ENCODE measurements at regions not wholly inside any gene's neighbourhood (a gene's known extent, or its start where the extent isn't known, plus 50 kb on each side); places are given as distances from the start of the nearest gene placed in this dataset.

DNA sequence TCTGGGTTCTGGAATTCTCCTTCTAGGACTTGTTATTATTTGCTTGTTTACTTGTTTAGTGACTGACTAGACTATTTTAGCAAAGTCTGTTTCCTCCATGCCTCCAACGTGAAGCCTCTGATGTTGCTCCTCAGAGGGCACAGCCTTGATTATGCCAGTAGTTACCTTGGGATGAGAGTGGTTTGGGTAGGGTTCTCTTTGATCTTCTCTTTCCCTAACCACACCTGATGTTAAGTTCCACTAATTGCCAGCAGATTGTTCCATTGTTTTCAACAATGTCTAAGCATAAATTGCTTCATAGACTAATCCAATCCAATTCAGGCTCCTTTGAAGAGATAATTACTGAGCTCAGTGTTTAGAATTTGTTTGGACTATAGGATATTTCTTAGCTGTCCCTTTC lies 352.7 kb upstream of the DIPK2B start:
- dilution Hi-C loops (cut with HindIII; ENCODE audit: low sequenced_read_pairs, unreplicated experiment) (no loop called here), in situ Hi-C loops (cut with MboI; ENCODE audit: low sequenced_read_pairs) (no loop called here), intact Hi-C loops (cut with micrococcal nuclease) (no loop called here)
- BruUV-seq (replicated peaks): no TSS peak
- H2AK9ac ChIP-seq (replicated peaks; ENCODE audit: low read depth, low read length, poor library complexity): no peak overlapping the region
- no peak overlapping the region for H3K4ac ChIP-seq (ENCODE audit: low read depth, low read length)
- H3K18ac ChIP-seq (ENCODE audit: low read depth, low read length): no peak overlapping the region
- no peak overlapping the region for H2BK15ac ChIP-seq (ENCODE audit: low read depth, low read length)
- ATAC-seq (ENCODE audit: low read depth) (no peak), DNase-seq (no peak)
- no peak overlapping the region for H2BK5ac ChIP-seq (ENCODE audit: low read depth, low read length, poor library complexity, severe bottlenecking)
- no peak overlapping the region for H4K8ac ChIP-seq (ENCODE audit: low read depth in 2 of 2, low read length in 2 of 2)
- TF ChIP-seq CEBPB (IDR thresholded peaks at IDR 0.05; ENCODE audit: low read depth, low read length): no peak
- no peak for TF ChIP-seq RCOR1 (IDR thresholded peaks at IDR 0.05; ENCODE audit: insufficient replicate concordance, low read length)
- TF ChIP-seq NFE2L2 (IDR thresholded peaks at IDR 0.05; ENCODE audit: low read depth, low read length): no peak
- TF ChIP-seq CHD1 (IDR thresholded peaks at IDR 0.05; ENCODE audit: low read depth, low read length): no peak
- no peak for TF ChIP-seq RAD21 (IDR thresholded peaks at IDR 0.05; ENCODE audit: low read length)
- TF ChIP-seq POLR2A (IDR thresholded peaks at IDR 0.05; ENCODE audit: low read depth, low read length): no peak
- no peak for TF ChIP-seq MAZ (IDR thresholded peaks at IDR 0.05; ENCODE audit: borderline replicate concordance, low read depth, low read length)
- no peak for TF ChIP-seq SMC3 (IDR thresholded peaks at IDR 0.05; ENCODE audit: low read depth, low read length)
- TF ChIP-seq, protein P1, sequence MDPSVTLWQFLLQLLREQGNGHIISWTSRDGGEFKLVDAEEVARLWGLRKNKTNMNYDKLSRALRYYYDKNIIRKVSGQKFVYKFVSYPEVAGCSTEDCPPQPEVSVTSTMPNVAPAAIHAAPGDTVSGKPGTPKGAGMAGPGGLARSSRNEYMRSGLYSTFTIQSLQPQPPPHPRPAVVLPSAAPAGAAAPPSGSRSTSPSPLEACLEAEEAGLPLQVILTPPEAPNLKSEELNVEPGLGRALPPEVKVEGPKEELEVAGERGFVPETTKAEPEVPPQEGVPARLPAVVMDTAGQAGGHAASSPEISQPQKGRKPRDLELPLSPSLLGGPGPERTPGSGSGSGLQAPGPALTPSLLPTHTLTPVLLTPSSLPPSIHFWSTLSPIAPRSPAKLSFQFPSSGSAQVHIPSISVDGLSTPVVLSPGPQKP (IDR thresholded peaks at IDR 0.05; ENCODE audit: borderline replicate concordance, low read depth, low read length): no peak
- TF ChIP-seq FOS (IDR thresholded peaks at IDR 0.05; ENCODE audit: low read depth, low read length): no peak
- TF ChIP-seq, protein P2, sequence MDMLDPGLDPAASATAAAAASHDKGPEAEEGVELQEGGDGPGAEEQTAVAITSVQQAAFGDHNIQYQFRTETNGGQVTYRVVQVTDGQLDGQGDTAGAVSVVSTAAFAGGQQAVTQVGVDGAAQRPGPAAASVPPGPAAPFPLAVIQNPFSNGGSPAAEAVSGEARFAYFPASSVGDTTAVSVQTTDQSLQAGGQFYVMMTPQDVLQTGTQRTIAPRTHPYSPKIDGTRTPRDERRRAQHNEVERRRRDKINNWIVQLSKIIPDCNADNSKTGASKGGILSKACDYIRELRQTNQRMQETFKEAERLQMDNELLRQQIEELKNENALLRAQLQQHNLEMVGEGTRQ (IDR thresholded peaks at IDR 0.05; ENCODE audit: low read depth, low read length): no peak
- no peak for TF ChIP-seq RFX5 (IDR thresholded peaks at IDR 0.05; ENCODE audit: low read depth, low read length)
- TF ChIP-seq, protein P3, sequence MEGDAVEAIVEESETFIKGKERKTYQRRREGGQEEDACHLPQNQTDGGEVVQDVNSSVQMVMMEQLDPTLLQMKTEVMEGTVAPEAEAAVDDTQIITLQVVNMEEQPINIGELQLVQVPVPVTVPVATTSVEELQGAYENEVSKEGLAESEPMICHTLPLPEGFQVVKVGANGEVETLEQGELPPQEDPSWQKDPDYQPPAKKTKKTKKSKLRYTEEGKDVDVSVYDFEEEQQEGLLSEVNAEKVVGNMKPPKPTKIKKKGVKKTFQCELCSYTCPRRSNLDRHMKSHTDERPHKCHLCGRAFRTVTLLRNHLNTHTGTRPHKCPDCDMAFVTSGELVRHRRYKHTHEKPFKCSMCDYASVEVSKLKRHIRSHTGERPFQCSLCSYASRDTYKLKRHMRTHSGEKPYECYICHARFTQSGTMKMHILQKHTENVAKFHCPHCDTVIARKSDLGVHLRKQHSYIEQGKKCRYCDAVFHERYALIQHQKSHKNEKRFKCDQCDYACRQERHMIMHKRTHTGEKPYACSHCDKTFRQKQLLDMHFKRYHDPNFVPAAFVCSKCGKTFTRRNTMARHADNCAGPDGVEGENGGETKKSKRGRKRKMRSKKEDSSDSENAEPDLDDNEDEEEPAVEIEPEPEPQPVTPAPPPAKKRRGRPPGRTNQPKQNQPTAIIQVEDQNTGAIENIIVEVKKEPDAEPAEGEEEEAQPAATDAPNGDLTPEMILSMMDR (conservative IDR thresholded peaks at IDR 0.05; ENCODE audit: low read depth, low read length): no peak
- TF ChIP-seq MXI1 (IDR thresholded peaks at IDR 0.05; ENCODE audit: borderline replicate concordance, low read depth, low read length): no peak
- no peak for TF ChIP-seq MAFK (IDR thresholded peaks at IDR 0.05; ENCODE audit: low read depth, low read length)
- no peak for TF ChIP-seq BHLHE40 (IDR thresholded peaks at IDR 0.05; ENCODE audit: low read depth, low read length)
- no peak overlapping the region for H3K27ac ChIP-seq (ENCODE audit: insufficient read depth, low read length)
- H2BK20ac ChIP-seq (ENCODE audit: low read depth, low read length): no peak overlapping the region
- ChIA-PET CTCF (no interaction called here), POLR2A (ENCODE audit: unreplicated experiment) (no interaction called here)
- H3K56ac ChIP-seq (ENCODE audit: extremely low read depth, insufficient read depth, low read length): no peak overlapping the region
- H2AK5ac ChIP-seq (ENCODE audit: low read depth, low read length): no peak overlapping the region
- H4K91ac ChIP-seq (ENCODE audit: insufficient read depth, low read depth, low read length): no peak overlapping the region
- H2BK120ac ChIP-seq (ENCODE audit: low read depth, low read length): no peak overlapping the region
- no peak overlapping the region for H3K23ac ChIP-seq (ENCODE audit: low read depth, low read length)
- no peak overlapping the region for H2AFZ ChIP-seq (replicated peaks; ENCODE audit: low read length, poor library complexity)
- H3K4me2 ChIP-seq (ENCODE audit: low read depth, low read length): no peak overlapping the region
- H3K4me3 ChIP-seq (ENCODE audit: insufficient read depth, low read depth, low read length): no peak overlapping the region
- no peaks in the 10 kb centered on the region for H3K36me3 ChIP-seq (ENCODE audit: control insufficient read depth, insufficient read depth, low read length)
- H3K9me3 ChIP-seq (ENCODE audit: control insufficient read depth, insufficient read depth, low read length): no peaks in the 10 kb centered on the region
- no peak overlapping the region for H4K5ac ChIP-seq (ENCODE audit: low read depth, low read length)
- no peak overlapping the region for H3K14ac ChIP-seq (replicated peaks; ENCODE audit: low read depth, low read length)
- H3K27me3 ChIP-seq (ENCODE audit: control insufficient read depth, insufficient read depth, low read length): no peaks in the 10 kb centered on the region
- no peak overlapping the region for H3K9ac ChIP-seq (ENCODE audit: low read depth, low read length)
- no peaks in the 10 kb centered on the region for H3K79me1 ChIP-seq (ENCODE audit: low read depth in 1 of 2, low read length in 2 of 2)
- no peaks in the 10 kb centered on the region for H3K9me1 ChIP-seq (ENCODE audit: insufficient read depth, low read length)
- no CpG with 5 or more reads among the region's 1 CpG for WGBS, 2 experiments (ENCODE audit: extremely low coverage in 2 of 2, insufficient read length in 1 of 2)
- no peaks in the 10 kb centered on the region for H3K4me1 ChIP-seq (ENCODE audit: control insufficient read depth, insufficient read depth, low read length)
- no peaks in the 10 kb centered on the region for H4K20me1 ChIP-seq (ENCODE audit: insufficient read depth, low read length)

Measured in IMR-90 (cell line).